Astrocyte (in vitro differentiated cells and primary cell): ENCODE measurements at regions not wholly inside any gene's neighbourhood (a gene's known extent, or its start where the extent isn't known, plus 50 kb on each side); places are given as distances from the start of the nearest gene placed in this dataset.

Experiments used
- EZH2 ChIP-seq: IDR thresholded peaks from 2 replicates; pipeline ENCODE4 v1.6.1; 2012; ENCODE audit warnings: mild to moderate bottlenecking, low read length, inconsistent platforms; ENCODE audit not compliant: insufficient read depth
- TF ChIP-seq, protein P1 (sequence below): IDR thresholded peaks from 2 replicates; pipeline ENCODE4 v1.5.1; 2011; ENCODE audit warnings: low read depth, mild to moderate bottlenecking, inconsistent platforms, low read length, moderate library complexity; ENCODE audit not compliant: insufficient read depth

DNA sequence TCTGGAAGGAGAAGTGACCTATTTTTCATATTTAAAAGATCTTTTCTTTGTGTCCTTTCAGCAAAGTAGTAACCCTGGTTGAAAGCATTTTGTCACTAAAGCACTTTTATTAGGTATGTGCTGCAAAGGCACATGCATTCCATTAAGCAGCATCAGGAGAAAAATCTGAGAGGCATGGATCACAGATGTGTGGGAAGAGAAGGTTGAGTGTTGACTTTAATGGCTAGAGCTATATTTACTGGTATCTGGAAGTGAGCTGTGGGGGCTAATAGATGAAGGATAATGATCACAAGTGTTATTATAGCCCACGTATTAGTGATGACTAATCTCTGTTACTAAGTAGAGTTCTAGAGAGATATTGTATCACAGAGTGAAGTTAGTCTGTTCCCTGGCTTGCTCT, 1520.7 kb downstream of the ARAP2 start:
- TF ChIP-seq, protein P1, sequence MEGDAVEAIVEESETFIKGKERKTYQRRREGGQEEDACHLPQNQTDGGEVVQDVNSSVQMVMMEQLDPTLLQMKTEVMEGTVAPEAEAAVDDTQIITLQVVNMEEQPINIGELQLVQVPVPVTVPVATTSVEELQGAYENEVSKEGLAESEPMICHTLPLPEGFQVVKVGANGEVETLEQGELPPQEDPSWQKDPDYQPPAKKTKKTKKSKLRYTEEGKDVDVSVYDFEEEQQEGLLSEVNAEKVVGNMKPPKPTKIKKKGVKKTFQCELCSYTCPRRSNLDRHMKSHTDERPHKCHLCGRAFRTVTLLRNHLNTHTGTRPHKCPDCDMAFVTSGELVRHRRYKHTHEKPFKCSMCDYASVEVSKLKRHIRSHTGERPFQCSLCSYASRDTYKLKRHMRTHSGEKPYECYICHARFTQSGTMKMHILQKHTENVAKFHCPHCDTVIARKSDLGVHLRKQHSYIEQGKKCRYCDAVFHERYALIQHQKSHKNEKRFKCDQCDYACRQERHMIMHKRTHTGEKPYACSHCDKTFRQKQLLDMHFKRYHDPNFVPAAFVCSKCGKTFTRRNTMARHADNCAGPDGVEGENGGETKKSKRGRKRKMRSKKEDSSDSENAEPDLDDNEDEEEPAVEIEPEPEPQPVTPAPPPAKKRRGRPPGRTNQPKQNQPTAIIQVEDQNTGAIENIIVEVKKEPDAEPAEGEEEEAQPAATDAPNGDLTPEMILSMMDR = no peak
- no peak for TF ChIP-seq EZH2
